Left lung (tissue), 4 donors: ENCODE measurements at regions not wholly inside any gene's neighbourhood (a gene's known extent, or its start where the extent isn't known, plus 50 kb on each side); places are given as distances from the start of the nearest gene placed in this dataset.

Experiments
- ATAC-seq: fragments of 200-7000 bp; cut with Tn5 transposase; one replicate; pipeline ENCODE4 v1.9.1; 2020; ENCODE audit warnings: moderate library complexity
- DNase-seq, 4 donors: peaks; one replicate each; pipeline ENCODE4 v3.0.0-alpha.2; 2013 to 2020
- H3K27ac ChIP-seq, 2 donors: fragments of 200-600 bp; sonication (generic) in 1 of 2; one replicate each; pipeline versions ENCODE4 v1.5.0 to v1.8.0; 2020 to 2021
- H3K27me3 ChIP-seq, 2 donors: fragments of 200-600 bp; sonication (generic) in 1 of 2; one replicate each; pipeline versions ENCODE4 v1.5.0 to v1.8.0; 2020 to 2021
- H3K36me3 ChIP-seq, 2 donors: fragments of 200-600 bp; sonication (generic) in 1 of 2; one replicate each; pipeline versions ENCODE4 v1.5.0 to v1.8.0; 2020 to 2021
- H3K4me1 ChIP-seq, 2 donors: fragments of 200-600 bp; one replicate each; pipeline ENCODE4 v1.8.0; 2021
- H3K4me3 ChIP-seq, 2 donors: fragments of 200-600 bp; sonication (generic) in 1 of 2; one replicate each; pipeline versions ENCODE4 v1.5.0 to v1.8.0; 2020 to 2021; ENCODE audit warnings: mild to moderate bottlenecking in 1 of 2
- H3K9me3 ChIP-seq, 2 donors: fragments of 200-600 bp; sonication (generic) in 1 of 2; one replicate each; pipeline versions ENCODE4 v1.5.0 to v1.8.0; 2020 to 2021
- CTCF ChIP-seq, 2 donors: fragments of 200-600 bp; sonication (generic) in 1 of 2; IDR thresholded peaks; one replicate each; pipeline versions ENCODE4 v1.5.0 to v1.8.0; 2021; ENCODE audit warnings: antibody characterized with exemption in 2 of 2
- intact Hi-C, 2 donors: fragments of 100-400 bp; cut with DNase I; formaldehyde crosslinking; loops; one replicate each; pipeline versions ENCODE4 v1.11.2 to v1.14.2; 2022
- donor health status: DM: no; HTN: yes; CAD: no.
- donor health status: DM: no; HTN: no; CAD: no.

GRCh38 chrX:13518126-13518525 is 51.3 kb upstream of the EGFL6 start:
- intact Hi-C loops = loop anchor here in 1 of 2 donors (10.0 kb wide), 1 partner anchor 127 kb away; no protein-coding TSS in a partner anchor
- Histone ChIP-seq H3K27me3 (no peaks in the 10 kb centered on the region), H3K4me1 (no peaks in the 10 kb centered on the region), H3K27ac (no peak overlapping the region), H3K4me3 (no peak overlapping the region), H3K9me3 (no peaks in the 10 kb centered on the region), H3K36me3 (no peaks in the 10 kb centered on the region)
- ATAC-seq (no peak), DNase-seq (no peak)
- no peak for TF ChIP-seq CTCF (IDR thresholded peaks at IDR 0.05)

- no peaks in the 10 kb centered on the region for H3K36me3 ChIP-seq
- ATAC-seq = no peak
- H3K4me3 ChIP-seq = no peak overlapping the region
- no peak for TF ChIP-seq CTCF (IDR thresholded peaks at IDR 0.05)
- intact Hi-C loops = loop anchor here in 1 of 2 donors (10.0 kb wide), 1 partner anchor 129 kb away; no protein-coding TSS in a partner anchor
- H3K9me3 ChIP-seq = no peaks in the 10 kb centered on the region
- H3K27me3 ChIP-seq = no peaks in the 10 kb centered on the region
- no peak overlapping the region for H3K27ac ChIP-seq
- no peak for DNase-seq
- H3K4me1 ChIP-seq = no peaks in the 10 kb centered on the region
Measured at GRCh38 chrX:13515211-13515930, 54.0 kb upstream of the EGFL6 start.

- H3K36me3 ChIP-seq = no peaks in the 10 kb centered on the region
- intact Hi-C loops = loop anchor here in 1 of 2 donors (10.0 kb wide), 1 partner anchor 133 kb away; no protein-coding TSS in a partner anchor
Measured at GRCh38 chrX:13511944-13512330, 57.5 kb upstream of the EGFL6 start.

GRCh38 chrX:13511241-13511943 is 58.0 kb upstream of the EGFL6 start:
- no peak for ATAC-seq
- intact Hi-C loops = loop anchor here in 1 of 2 donors (10.0 kb wide), 1 partner anchor 133 kb away; no protein-coding TSS in a partner anchor

More at GRCh38 chrX:13511944-13512330, 57.5 kb upstream of the EGFL6 start:
- Histone ChIP-seq H3K27ac (no peak overlapping the region), H3K9me3 (no peaks in the 10 kb centered on the region), H3K27me3 (no peaks in the 10 kb centered on the region), H3K4me1 (no peaks in the 10 kb centered on the region), H3K4me3 (no peak overlapping the region)
- no peak for ATAC-seq
- no peak for DNase-seq
- no peak for TF ChIP-seq CTCF (IDR thresholded peaks at IDR 0.05)

More at GRCh38 chrX:13511241-13511943, 58.0 kb upstream of the EGFL6 start:
- no peak for DNase-seq
- Histone ChIP-seq H3K36me3 (no peaks in the 10 kb centered on the region), H3K27me3 (no peaks in the 10 kb centered on the region), H3K4me1 (no peaks in the 10 kb centered on the region), H3K9me3 (no peaks in the 10 kb centered on the region), H3K27ac (no peak overlapping the region), H3K4me3 (no peak overlapping the region)
- no peak for TF ChIP-seq CTCF (IDR thresholded peaks at IDR 0.05)
